Psoas muscle (tissue), 7 donors: ENCODE measurements at regions not wholly inside any gene's neighbourhood (a gene's known extent, or its start where the extent isn't known, plus 50 kb on each side); places are given as distances from the start of the nearest gene placed in this dataset.

Experiments
- ATAC-seq, 4 donors: fragments of 200-7000 bp; cut with Tn5 transposase; one replicate each; pipeline ENCODE4 v1.9.1; 2020; ENCODE audit warnings: moderate library complexity in 3 of 4, mild to moderate bottlenecking in 2 of 4
- DNase-seq, 2 donors: peaks; one replicate each; pipeline ENCODE4 v3.0.0-alpha.2; 2020
- H3K27ac ChIP-seq: fragments of 200-600 bp; one replicate; pipeline ENCODE4 v1.8.0; 2022
- H3K27me3 ChIP-seq, 3 donors: fragments of 200-600 bp in 1 of 3; one replicate each; pipeline versions ENCODE4 v1.6.1 to v1.8.0; 2013 to 2022; ENCODE audit warnings: low read length in 2 of 3, mild to moderate bottlenecking in 2 of 3, moderate library complexity in 1 of 3; ENCODE audit not compliant: insufficient read depth in 3 of 3
- H3K36me3 ChIP-seq, 2 donors: fragments of 200-600 bp in 1 of 2; one replicate each; pipeline versions ENCODE4 v1.6.1 to v1.8.0; 2013 to 2022; ENCODE audit warnings: low read depth in 1 of 2, mild to moderate bottlenecking in 1 of 2, moderate library complexity in 1 of 2; ENCODE audit not compliant: insufficient read depth in 1 of 2
- H3K4me1 ChIP-seq: fragments of 200-600 bp; one replicate; pipeline ENCODE4 v1.8.0; 2022
- H3K4me3 ChIP-seq: fragments of 200-600 bp; one replicate; pipeline ENCODE4 v1.8.0; 2022; ENCODE audit warnings: mild to moderate bottlenecking
- H3K9me3 ChIP-seq: fragments of 200-600 bp; one replicate; pipeline ENCODE4 v1.8.0; 2022
- CTCF ChIP-seq: fragments of 200-600 bp; IDR thresholded peaks from one replicate; pipeline ENCODE4 v1.8.0; 2022; ENCODE audit warnings: antibody characterized with exemption
- WGBS, 3 donors: extraction: QIAGEN DNeasy Blood & Tissue Kit; methylation state at CpG; one replicate each; pipeline versions ENCODE4 v1.1.6 to v1.1.7; 2013; 5-methylcytosine and 5-hydroxymethylcytosine counted together
- intact Hi-C, 2 donors: fragments of 100-400 bp; cut with DNase I; formaldehyde crosslinking; loops; one replicate each; pipeline versions ENCODE4 v1.11.0 to v1.14.2; 2022
- donor health status: healthy with polysubstance abuse.
- donor health status: DM: no; HTN: no; CAD: no; lungs with moderate emphysema.
- donor health status: Bipolar disorder and iron deficiency.
- donor health status: healthy.
- donor health status: DM: yes; HTN: yes; CAD: no.
- donor health status: DM: no; HTN: no; CAD: no.
- donor health status: DM: yes; HTN: yes; CAD: no.

GRCh38 chr13:34757441-34757840 lies 184.6 kb upstream of the NBEA start:
- 90 to 94% (median 93%) methylated on average over 2 of the region's 2 CpGs for WGBS, 3 donors
- Histone ChIP-seq H3K4me3 (no peak overlapping the region), H3K36me3 (no peaks in the 10 kb centered on the region), H3K27me3 (no peaks in the 10 kb centered on the region), H3K27ac (no peak overlapping the region), H3K9me3 (no peaks in the 10 kb centered on the region), H3K4me1 (no peaks in the 10 kb centered on the region)
- ATAC-seq (no peak), DNase-seq (no peak)
- TF ChIP-seq CTCF = no peak
- intact Hi-C loops = no loop called here

- ATAC-seq (no peak), DNase-seq (no peak)
- WGBS, 3 donors = 41 to 95% (median 59%) methylated on average over 2 of the region's 2 CpGs
Observed at GRCh38 chr13:34758628-34759027, 183.4 kb upstream of the NBEA start.

GRCh38 chr13:34762312-34762711 lies 179.8 kb upstream of the NBEA start:
- 94 to 96% (median 95%) methylated on average over 2 of the region's 2 CpGs for WGBS, 3 donors
- no peaks in the 10 kb centered on the region for H3K4me1 ChIP-seq
- H3K36me3 ChIP-seq = no peaks in the 10 kb centered on the region
- ATAC-seq = no peak
- no peak for DNase-seq
- intact Hi-C loops = no loop called here
- TF ChIP-seq CTCF = no peak
- no peak overlapping the region for H3K4me3 ChIP-seq
- no peak overlapping the region for H3K27ac ChIP-seq
- H3K27me3 ChIP-seq = no peaks in the 10 kb centered on the region
- no peaks in the 10 kb centered on the region for H3K9me3 ChIP-seq

More at GRCh38 chr13:34758628-34759027, 183.4 kb upstream of the NBEA start:
- H3K36me3 ChIP-seq = no peaks in the 10 kb centered on the region
- TF ChIP-seq CTCF = no peak
- no peak overlapping the region for H3K4me3 ChIP-seq
- H3K27me3 ChIP-seq = no peaks in the 10 kb centered on the region
- intact Hi-C loops = no loop called here
- H3K27ac ChIP-seq = no peak overlapping the region
- no peaks in the 10 kb centered on the region for H3K9me3 ChIP-seq
- H3K4me1 ChIP-seq = no peaks in the 10 kb centered on the region

GRCh38 chr13:34764246-34764645 lies 177.8 kb upstream of the NBEA start:
- intact Hi-C loops = no loop called here

More at GRCh38 chr13:34764246-34764645, 177.8 kb upstream of the NBEA start:
- ATAC-seq = no peak
- Histone ChIP-seq H3K27ac (no peak overlapping the region), H3K4me1 (no peaks in the 10 kb centered on the region), H3K9me3 (no peaks in the 10 kb centered on the region), H3K27me3 (no peaks in the 10 kb centered on the region), H3K4me3 (no peak overlapping the region), H3K36me3 (no peaks in the 10 kb centered on the region)
- DNase-seq = no peak
- TF ChIP-seq CTCF = no peak
- WGBS, 3 donors = 72 to 76% (median 75%) methylated on average over 2 of the region's 2 CpGs
